ENCODE measurements at regions not wholly inside any gene's neighbourhood (a gene's known extent, or its start where the extent isn't known, plus 50 kb on each side); places are given as distances from the start of the nearest gene placed in this dataset.

- intact Hi-C loops (cut with DNase I) = no loop called here
- no peak for DNase-seq
- no peak for ATAC-seq (ENCODE audit: poor library complexity)
These were observed 258.5 kb upstream of the FERD3L start for GRCh38 chr7:19403691-19404090.

DNA sequence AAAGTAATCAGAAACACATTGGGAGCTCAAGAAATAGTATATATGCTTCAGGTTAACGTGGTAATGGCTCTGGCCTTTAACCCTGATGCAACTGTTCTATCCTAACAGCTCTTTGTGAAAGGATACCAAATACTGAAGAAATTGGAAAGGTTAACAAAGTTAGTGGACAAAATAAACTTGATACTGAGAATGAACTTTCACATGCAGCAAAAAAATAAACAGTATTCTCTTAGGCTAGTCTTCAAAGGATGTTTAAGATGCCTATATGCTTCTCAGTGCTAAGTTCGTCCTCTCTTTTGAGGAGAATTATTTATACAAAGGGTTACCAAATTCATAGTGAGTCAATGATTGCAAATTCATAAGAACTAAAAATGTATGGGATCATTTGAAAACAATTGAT lies 256.2 kb upstream of the FERD3L start:
- ATAC-seq (ENCODE audit: poor library complexity) = no peak
- intact Hi-C loops (cut with DNase I) = no loop called here
- DNase-seq = no peak

DNA sequence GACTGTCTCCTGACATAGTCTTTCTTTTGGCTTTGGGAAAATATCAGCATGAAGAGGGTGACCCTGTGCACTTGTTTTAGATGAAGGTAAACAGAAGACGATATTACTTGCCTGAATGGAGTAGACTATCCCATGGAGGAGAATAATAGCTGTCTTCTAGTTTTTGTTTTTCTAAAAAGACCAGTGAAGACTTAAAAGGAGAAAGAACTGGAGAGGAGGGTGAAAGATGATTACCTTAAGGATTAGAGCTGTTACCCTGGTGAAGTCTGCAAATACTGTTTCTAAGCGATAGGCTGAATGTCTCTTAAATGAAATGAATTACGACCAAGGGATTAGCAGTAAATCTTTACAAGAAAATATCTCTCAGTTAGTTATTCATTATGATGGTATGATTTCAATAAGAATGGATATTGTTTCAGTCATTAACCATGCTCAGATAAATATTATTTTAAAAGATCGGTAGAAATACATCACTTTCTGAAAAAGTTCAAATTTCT lies 255.6 kb upstream of the FERD3L start:
- no peak for DNase-seq
- intact Hi-C loops (cut with DNase I) = no loop called here
- no peak for ATAC-seq (ENCODE audit: poor library complexity)

- ATAC-seq (ENCODE audit: poor library complexity) = no peak
- intact Hi-C loops (cut with DNase I) = no loop called here
- DNase-seq = no peak
These were observed 252.7 kb upstream of the FERD3L start for GRCh38 chr7:19397911-19398310.

- intact Hi-C loops (cut with DNase I) = no loop called here
- no peak for DNase-seq
- ATAC-seq (ENCODE audit: poor library complexity) = no peak
These were observed 247.0 kb upstream of the FERD3L start for GRCh38 chr7:19392246-19392645.

GRCh38 chr7:19390795-19391194 lies 245.6 kb upstream of the FERD3L start:
- intact Hi-C loops (cut with DNase I) = no loop called here
- no peak for ATAC-seq (ENCODE audit: poor library complexity)
- DNase-seq = no peak

DNA sequence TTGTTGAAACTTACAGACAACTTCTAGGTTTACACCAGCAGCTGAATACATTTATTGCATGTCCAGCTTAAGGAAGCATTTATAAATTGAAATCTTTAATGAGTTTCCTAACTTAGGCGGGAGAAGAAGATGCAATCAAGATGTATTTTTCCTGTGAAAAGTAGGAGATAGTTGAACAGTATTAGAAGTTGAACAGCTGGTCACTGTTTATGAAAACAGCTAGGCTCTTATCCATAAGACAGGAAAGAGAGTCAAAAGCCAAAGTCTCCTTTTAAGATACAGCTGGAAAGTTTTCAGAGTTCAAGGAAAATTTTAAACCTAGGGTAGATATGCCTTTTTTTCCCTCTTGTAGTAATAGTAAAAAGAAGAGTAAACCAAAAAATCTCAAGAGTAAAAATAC lies 236.1 kb upstream of the FERD3L start:
- DNase-seq (no peak), ATAC-seq (ENCODE audit: poor library complexity) (no peak)
- intact Hi-C loops (cut with DNase I) = no loop called here

GRCh38 chr7:19378345-19378714 lies 233.1 kb upstream of the FERD3L start:
- intact Hi-C loops (cut with DNase I) = no loop called here
- ATAC-seq (ENCODE audit: poor library complexity) (no peak), DNase-seq (no peak)

- no peak for ATAC-seq (ENCODE audit: poor library complexity)
- intact Hi-C loops (cut with DNase I) = no loop called here
- no peak for DNase-seq
These were observed 232.6 kb upstream of the FERD3L start for GRCh38 chr7:19377611-19378344.

- no peak for DNase-seq
- ATAC-seq (ENCODE audit: poor library complexity) = no peak
- intact Hi-C loops (cut with DNase I) = no loop called here
These were observed 231.3 kb upstream of the FERD3L start for GRCh38 chr7:19376538-19376937.

GRCh38 chr7:19375976-19376375 lies 230.8 kb upstream of the FERD3L start:
- intact Hi-C loops (cut with DNase I) = no loop called here
- ATAC-seq (ENCODE audit: poor library complexity) (no peak), DNase-seq (no peak)

GRCh38 chr7:19373334-19373733 lies 228.1 kb upstream of the FERD3L start:
- intact Hi-C loops (cut with DNase I) = no loop called here
- no peak for DNase-seq
- no peak for ATAC-seq (ENCODE audit: poor library complexity)

DNA sequence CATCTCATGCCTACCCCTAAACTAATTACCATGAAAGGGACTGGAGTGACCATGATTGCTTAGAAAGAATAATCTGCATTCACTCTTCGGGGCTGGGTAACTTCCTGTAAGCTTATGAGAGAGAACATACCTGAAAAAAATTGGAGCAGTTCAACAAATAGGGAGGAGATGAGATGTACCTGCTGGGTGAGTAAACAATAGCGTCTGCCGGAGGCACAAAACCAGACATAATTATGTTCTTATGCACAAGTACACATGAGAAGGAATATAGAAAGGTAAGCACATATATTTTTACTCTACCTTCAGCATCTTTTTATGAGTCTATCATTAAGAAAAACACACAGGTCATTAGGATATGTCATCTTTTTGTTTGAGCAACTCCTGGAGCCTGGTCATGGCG lies 224.6 kb upstream of the FERD3L start:
- intact Hi-C loops (cut with DNase I) = no loop called here
- ATAC-seq (ENCODE audit: poor library complexity) (no peak), DNase-seq (no peak)

DNA sequence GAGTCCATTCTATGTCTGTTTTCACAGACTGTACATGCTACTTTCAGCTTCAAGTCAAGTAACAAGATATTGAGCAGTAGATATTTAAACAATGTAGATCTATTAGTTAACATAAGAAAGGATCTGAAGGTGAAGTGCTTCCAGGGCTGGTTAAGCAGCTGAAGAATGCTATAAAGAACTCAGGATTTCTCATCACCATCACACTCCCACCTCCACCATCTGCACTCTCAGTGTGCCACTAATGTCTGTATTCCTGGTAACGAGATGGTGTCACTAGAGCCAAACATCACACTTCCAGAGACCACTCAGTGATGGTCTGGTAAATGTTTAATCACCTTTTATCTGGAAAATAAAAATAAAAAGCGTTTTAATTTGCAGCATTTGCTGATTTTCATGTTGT lies 224.0 kb upstream of the FERD3L start:
- intact Hi-C loops (cut with DNase I) = no loop called here
- ATAC-seq (ENCODE audit: poor library complexity) (no peak), DNase-seq (no peak)

DNA sequence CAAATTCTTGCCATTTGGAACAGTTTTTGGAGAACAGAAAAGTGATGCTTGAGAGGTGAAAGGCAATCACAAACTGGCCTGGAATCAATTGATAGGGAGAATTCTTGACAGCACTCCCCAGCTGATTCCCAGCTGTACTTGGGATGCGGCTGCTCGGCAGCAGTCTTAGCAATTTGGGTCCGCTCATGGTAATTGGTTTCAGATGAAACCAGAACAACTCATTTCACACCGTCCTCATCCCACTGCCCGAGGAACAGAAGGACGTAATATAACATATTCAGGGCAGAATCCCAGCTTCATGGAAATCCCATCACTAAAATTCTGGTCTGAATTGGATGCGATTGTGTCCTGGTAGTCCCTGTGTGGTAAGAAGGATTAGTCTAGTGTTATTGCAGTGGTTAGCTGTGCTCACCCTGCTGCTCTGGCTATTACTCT lies 223.3 kb upstream of the FERD3L start:
- DNase-seq (no peak), ATAC-seq (ENCODE audit: poor library complexity) (no peak)
- intact Hi-C loops (cut with DNase I) = no loop called here

- intact Hi-C loops (cut with DNase I) = no loop called here
- no peak for ATAC-seq (ENCODE audit: poor library complexity)
- no peak for DNase-seq
These were observed 219.7 kb upstream of the FERD3L start for GRCh38 chr7:19364950-19365349.

- no peak for DNase-seq
- ATAC-seq (ENCODE audit: poor library complexity) = no peak
- intact Hi-C loops (cut with DNase I) = no loop called here
These were observed 216.9 kb upstream of the FERD3L start for GRCh38 chr7:19362099-19362498.

DNA sequence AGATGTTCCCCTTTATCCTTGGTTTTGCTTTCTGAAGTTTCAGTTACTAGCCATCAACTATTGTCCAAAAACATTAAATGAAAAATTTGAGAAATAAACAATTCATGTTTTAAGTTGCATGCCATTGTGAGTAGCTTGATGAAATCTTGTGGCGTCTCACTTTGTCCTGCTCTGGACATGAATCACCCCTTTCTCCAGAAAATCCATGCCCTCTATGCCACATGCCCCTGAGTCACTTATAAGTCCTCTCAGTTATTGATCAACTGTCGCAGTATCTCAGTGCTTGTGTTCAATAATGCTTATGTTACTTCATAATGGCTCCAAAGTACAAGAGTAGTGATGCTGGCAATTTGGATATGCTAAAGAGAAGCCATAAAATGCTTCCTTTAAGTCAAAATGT lies 208.0 kb upstream of the FERD3L start:
- ATAC-seq (ENCODE audit: poor library complexity) (no peak), DNase-seq (no peak)
- intact Hi-C loops (cut with DNase I) = no loop called here

DNA sequence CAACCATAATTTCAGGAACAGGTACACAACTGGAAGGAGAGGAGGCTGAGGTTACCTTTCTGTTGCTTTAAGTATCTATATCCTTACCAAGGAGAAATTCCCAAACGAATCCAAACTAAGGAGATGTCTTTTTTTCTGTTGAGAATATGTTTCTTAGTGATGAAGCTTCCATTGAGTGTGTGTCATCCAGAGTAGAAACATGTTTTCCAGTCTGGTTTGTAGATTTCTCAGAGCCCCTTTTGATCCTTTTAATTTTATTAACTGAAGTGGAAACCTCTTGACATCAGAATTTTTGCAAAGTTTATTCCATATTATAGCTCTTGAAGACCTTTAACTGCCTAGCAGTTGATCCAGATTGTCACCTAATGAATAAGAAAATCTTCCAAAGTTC lies 207.1 kb upstream of the FERD3L start:
- ATAC-seq (ENCODE audit: poor library complexity) = no peak
- intact Hi-C loops (cut with DNase I) = no loop called here
- DNase-seq = no peak

- intact Hi-C loops (cut with DNase I) = no loop called here
- ATAC-seq (ENCODE audit: poor library complexity) = no peak
- no peak for DNase-seq
These were observed 206.4 kb upstream of the FERD3L start for GRCh38 chr7:19351341-19352304.
